OCI-LY7 (cell line): ENCODE measurements at regions not wholly inside any gene's neighbourhood (a gene's known extent, or its start where the extent isn't known, plus 50 kb on each side); places are given as distances from the start of the nearest gene placed in this dataset.
"Not testable (repeated sequence)": the region's sequence is repeated elsewhere in the genome, so short reads cannot be mapped to it uniquely, and the experiment has no call there.

Experiments used
- CTCF ChIP-seq: fragments of 200-600 bp; sonication (generic); conservative IDR thresholded peaks from 2 replicates; pipeline ENCODE4 v1.5.1; 2014; ENCODE audit warnings: mild to moderate bottlenecking, antibody characterized with exemption, low read length, moderate library complexity, mixed read lengths
- EZH2phosphoT487 ChIP-seq: fragments of 200-600 bp; sonication (generic); IDR thresholded peaks from 2 replicates; pipeline ENCODE4 v1.6.1; 2018; ENCODE audit warnings: low read depth, borderline replicate concordance, mild to moderate bottlenecking, mixed run types, antibody characterized with exemption, low read length, moderate library complexity, mixed read lengths

DNA sequence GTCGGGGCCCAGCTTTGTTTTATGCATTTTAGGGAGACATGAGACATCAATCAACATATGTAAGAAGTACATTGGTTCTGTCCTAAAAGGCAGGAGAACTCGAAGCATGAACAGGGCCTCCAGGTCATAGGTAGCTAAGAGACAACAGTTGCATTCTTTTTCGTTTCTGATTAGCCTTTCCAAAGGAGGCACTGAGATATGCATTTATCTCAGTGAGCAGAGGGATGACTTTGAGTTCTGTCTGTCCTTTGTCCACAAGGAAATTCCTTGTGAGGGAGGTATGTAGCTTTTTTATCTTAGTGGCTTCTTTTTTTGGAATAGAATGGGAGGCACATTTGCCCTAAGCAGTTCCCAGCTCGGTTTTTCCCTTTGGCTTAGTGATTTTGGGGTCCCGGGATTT is 109.5 kb upstream of the KIF2A start:
- not testable (repeated sequence) for TF ChIP-seq CTCF, EZH2phosphoT487
